ENCODE measurements at regions not wholly inside any gene's neighbourhood (a gene's known extent, or its start where the extent isn't known, plus 50 kb on each side); places are given as distances from the start of the nearest gene placed in this dataset.
"Not testable (repeated sequence)": the region's sequence is repeated elsewhere in the genome, so short reads cannot be mapped to it uniquely, and the experiment has no call there.

DNA sequence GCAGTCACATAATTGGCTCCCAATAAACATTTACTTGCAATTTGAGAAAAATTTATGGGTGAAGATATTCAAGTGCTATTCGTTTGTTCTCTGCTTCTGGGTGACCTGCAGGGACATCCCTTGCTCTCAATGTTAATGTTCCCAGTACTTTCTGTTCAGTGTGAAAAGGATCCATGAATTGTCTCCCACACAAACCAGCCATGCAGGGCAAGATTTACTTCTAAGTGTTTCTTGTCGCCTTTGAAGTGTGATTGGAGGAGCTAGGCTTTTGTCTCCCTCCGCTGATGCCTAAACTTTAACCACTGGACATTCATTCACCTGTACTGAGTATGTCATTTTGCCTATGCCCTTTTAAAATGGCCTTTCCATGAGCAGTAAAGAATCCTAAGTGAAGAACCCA, 66.4 kb upstream of the ADA2 start:
- Mint-ChIP-seq H3K4me3 (ENCODE audit: unreplicated experiment) (no peak overlapping the region), H3K4me1 (ENCODE audit: low read depth, unreplicated experiment) (peaks cover 13% of the 10 kb centered on the region), H3K27ac (ENCODE audit: unreplicated experiment) (no peak overlapping the region), H3K36me3 (ENCODE audit: unreplicated experiment) (no peaks in the 10 kb centered on the region), H3K9me3 (ENCODE audit: unreplicated experiment) (peaks cover 13% of the 10 kb centered on the region), H3K27me3 (ENCODE audit: unreplicated experiment) (peaks cover 7% of the 10 kb centered on the region)
- no peak for TF ChIP-seq CTCF (IDR thresholded peaks at IDR 0.05; ENCODE audit: partially characterized antibody, unreplicated experiment)
- DNase-seq = no peak

DNA sequence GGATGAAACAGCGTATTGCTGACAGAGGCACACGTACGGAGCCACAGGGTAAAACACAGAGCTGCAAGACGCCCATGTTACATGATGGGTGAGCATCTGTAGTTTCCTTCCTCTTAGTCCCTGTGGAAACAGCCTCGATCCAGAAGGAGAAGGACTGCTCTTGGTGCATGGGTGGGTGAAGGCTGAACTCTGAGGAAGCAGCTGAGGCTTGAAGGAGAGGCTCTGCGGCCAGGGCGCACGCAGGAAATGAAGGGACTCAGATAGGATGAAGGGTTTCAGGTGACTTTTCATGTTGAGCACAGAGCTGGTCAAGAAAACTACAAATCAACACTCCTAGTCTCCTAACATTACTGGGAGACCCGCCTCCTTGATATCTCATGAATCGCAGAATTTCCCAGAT, 65.7 kb upstream of the ADA2 start:
- Mint-ChIP-seq H3K4me3 (ENCODE audit: unreplicated experiment) (no peak overlapping the region), H3K9me3 (ENCODE audit: unreplicated experiment) (peaks cover 13% of the 10 kb centered on the region), H3K27ac (ENCODE audit: unreplicated experiment) (no peak overlapping the region), H3K27me3 (ENCODE audit: unreplicated experiment) (peaks cover 7% of the 10 kb centered on the region), H3K36me3 (ENCODE audit: unreplicated experiment) (no peaks in the 10 kb centered on the region), H3K4me1 (ENCODE audit: low read depth, unreplicated experiment) (peaks cover 13% of the 10 kb centered on the region)
- no peak for DNase-seq
- TF ChIP-seq CTCF (IDR thresholded peaks at IDR 0.05; ENCODE audit: partially characterized antibody, unreplicated experiment) = no peak

DNA sequence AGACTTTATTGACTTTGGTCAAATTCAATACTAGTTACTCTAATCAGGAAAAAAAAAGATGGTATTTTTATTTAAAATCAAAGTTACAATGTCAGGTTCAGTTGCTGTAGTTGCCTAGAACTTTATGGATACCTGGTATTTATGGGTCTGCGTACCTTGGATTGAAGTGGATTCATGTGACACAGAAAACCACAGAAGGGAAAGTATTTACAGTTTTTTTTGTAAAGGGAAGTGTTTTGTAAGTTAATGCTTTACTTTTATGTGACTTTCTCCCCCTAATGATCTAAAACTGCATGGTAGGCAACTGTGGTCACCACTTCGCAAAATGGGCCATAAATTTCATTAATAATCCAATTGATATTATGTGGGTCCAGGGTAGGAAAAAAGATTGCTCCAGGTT, 65.2 kb upstream of the ADA2 start:
- Mint-ChIP-seq H3K4me1 (ENCODE audit: low read depth, unreplicated experiment) (peaks cover 13% of the 10 kb centered on the region), H3K27ac (ENCODE audit: unreplicated experiment) (no peak overlapping the region), H3K27me3 (ENCODE audit: unreplicated experiment) (peaks cover 7% of the 10 kb centered on the region), H3K4me3 (ENCODE audit: unreplicated experiment) (no peak overlapping the region), H3K36me3 (ENCODE audit: unreplicated experiment) (no peaks in the 10 kb centered on the region), H3K9me3 (ENCODE audit: unreplicated experiment) (peaks cover 13% of the 10 kb centered on the region)
- no peak for DNase-seq
- TF ChIP-seq CTCF (IDR thresholded peaks at IDR 0.05; ENCODE audit: partially characterized antibody, unreplicated experiment) = no peak

DNA sequence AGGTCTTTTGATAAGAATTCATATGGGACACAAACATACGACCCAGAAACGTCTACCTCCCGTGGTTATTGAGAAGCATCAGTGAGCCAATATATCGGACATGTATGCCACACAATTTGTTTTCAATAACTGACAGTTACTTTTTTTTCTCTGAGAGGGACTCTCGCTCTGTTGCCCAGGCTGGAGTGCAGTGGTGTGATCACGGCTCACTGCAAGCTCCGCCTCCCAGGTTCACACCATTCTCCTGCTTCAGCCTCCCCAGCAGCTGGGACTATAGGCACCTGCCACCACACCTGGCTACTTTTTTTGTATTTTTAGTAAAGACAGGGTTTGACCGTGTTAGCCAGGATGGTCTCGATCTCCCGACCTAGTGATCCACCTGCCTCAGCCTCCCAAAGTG, 64.6 kb upstream of the ADA2 start:
- H3K4me3 Mint-ChIP-seq (ENCODE audit: unreplicated experiment); H3K27ac Mint-ChIP-seq (ENCODE audit: unreplicated experiment); H3K36me3 Mint-ChIP-seq (ENCODE audit: unreplicated experiment); DNase-seq; H3K27me3 Mint-ChIP-seq (ENCODE audit: unreplicated experiment): not testable (repeated sequence)
- Mint-ChIP-seq H3K9me3 (ENCODE audit: unreplicated experiment) (peaks cover 13% of the 10 kb centered on the region), H3K4me1 (ENCODE audit: low read depth, unreplicated experiment) (peaks cover 18% of the 10 kb centered on the region)

DNA sequence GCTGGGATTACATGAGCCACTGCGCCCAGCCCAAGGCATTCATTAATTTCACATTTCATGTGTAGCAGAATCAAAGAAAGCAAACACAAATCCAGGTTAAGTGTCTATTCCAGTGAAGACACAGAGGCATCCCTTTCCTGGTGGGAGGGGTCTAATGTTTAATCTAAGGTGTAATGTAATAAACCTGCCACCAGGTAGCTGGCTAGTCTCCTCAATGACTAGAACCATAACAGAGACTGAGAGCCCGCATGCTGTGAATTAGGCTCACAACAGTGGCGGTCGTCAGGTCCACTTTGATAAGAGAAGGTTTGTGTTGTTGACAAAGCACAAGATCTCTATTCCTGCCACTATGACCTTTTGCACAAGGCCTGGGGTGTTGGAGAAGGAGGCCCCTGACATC, 64.2 kb upstream of the ADA2 start:
- Mint-ChIP-seq H3K27me3 (ENCODE audit: unreplicated experiment) (peaks cover 5% of the 10 kb centered on the region), H3K4me1 (ENCODE audit: low read depth, unreplicated experiment) (peaks cover 14% of the 10 kb centered on the region), H3K4me3 (ENCODE audit: unreplicated experiment) (no peak overlapping the region), H3K27ac (ENCODE audit: unreplicated experiment) (no peak overlapping the region), H3K9me3 (ENCODE audit: unreplicated experiment) (peaks cover 8% of the 10 kb centered on the region), H3K36me3 (ENCODE audit: unreplicated experiment) (no peaks in the 10 kb centered on the region)
- DNase-seq = no peak
- TF ChIP-seq CTCF (IDR thresholded peaks at IDR 0.05; ENCODE audit: partially characterized antibody, unreplicated experiment) = no peak

GRCh38 chr22:17281440-17281841, 62.2 kb upstream of the ADA2 start:
- TF ChIP-seq CTCF (IDR thresholded peaks at IDR 0.05; ENCODE audit: partially characterized antibody, unreplicated experiment) = no peak
- peaks cover 4% of the 10 kb centered on the region for H3K9me3 Mint-ChIP-seq (ENCODE audit: unreplicated experiment)
- no peaks in the 10 kb centered on the region for H3K36me3 Mint-ChIP-seq (ENCODE audit: unreplicated experiment)
- H3K4me1 Mint-ChIP-seq (ENCODE audit: low read depth, unreplicated experiment) = peaks cover 7% of the 10 kb centered on the region
- no peak for DNase-seq
- H3K27me3 Mint-ChIP-seq (ENCODE audit: unreplicated experiment) = peaks cover 3% of the 10 kb centered on the region
- no peak overlapping the region for H3K27ac Mint-ChIP-seq (ENCODE audit: unreplicated experiment)
- no peak overlapping the region for H3K4me3 Mint-ChIP-seq (ENCODE audit: unreplicated experiment)
